Ovary (tissue), 7 donors: ENCODE measurements at regions not wholly inside any gene's neighbourhood (a gene's known extent, or its start where the extent isn't known, plus 50 kb on each side); places are given as distances from the start of the nearest gene placed in this dataset.

ENCODE experiments used
- DNase-seq, 5 donors: peaks; one replicate each; pipeline ENCODE4 v3.0.0-alpha.2; 2019 to 2020
- H3K27ac ChIP-seq, 2 donors: fragments of 200-600 bp; one replicate each; pipeline versions ENCODE4 v1.5.1 to v1.8.0; 2019 to 2022
- H3K27me3 ChIP-seq: fragments of 200-600 bp; one replicate; pipeline ENCODE4 v1.8.0; 2022
- H3K36me3 ChIP-seq: fragments of 200-600 bp; sonication (generic); one replicate; pipeline ENCODE4 v1.5.1; 2019
- H3K4me1 ChIP-seq: one replicate; pipeline ENCODE4 v1.8.1; 2013; ENCODE audit warnings: mild to moderate bottlenecking, moderate library complexity; ENCODE audit not compliant: insufficient read depth
- H3K4me3 ChIP-seq: fragments of 200-600 bp; sonication (generic); one replicate; pipeline ENCODE4 v1.5.1; 2017
- H3K9me3 ChIP-seq, 2 donors: fragments of 200-600 bp in 1 of 2; sonication (generic) in 1 of 2; one replicate each; pipeline versions ENCODE4 v1.5.1 to v1.8.1; 2013 to 2019; ENCODE audit warnings: mild to moderate bottlenecking in 1 of 2, moderate library complexity in 1 of 2
- CTCF ChIP-seq, 3 donors: fragments of 450-650 bp in 2 of 3; fragments of 200-600 bp in 1 of 3; IDR thresholded peaks; one replicate each; pipeline versions ENCODE4 v1.5.1 to v1.8.0; 2016 to 2022; ENCODE audit warnings: antibody characterized with exemption in 3 of 3, mild to moderate bottlenecking in 1 of 3
- EP300 ChIP-seq: sonication (generic); formaldehyde crosslinking; IDR thresholded peaks from one replicate; pipeline ENCODE4 v1.6.1; 2017; ENCODE audit warnings: antibody characterized with exemption
- POLR2A ChIP-seq: fragments of 450-650 bp; IDR thresholded peaks from one replicate; pipeline ENCODE4 v1.6.1; 2017; ENCODE audit warnings: antibody characterized with exemption, mild to moderate bottlenecking, moderate library complexity
- WGBS, 3 donors: extraction: QIAGEN DNeasy Blood & Tissue Kit in 1 of 3; methylation state at CpG; one replicate each; pipeline versions ENCODE4 v1.1.5 to v1.1.7; 2013 to 2017; 5-methylcytosine and 5-hydroxymethylcytosine counted together
- intact Hi-C, 4 donors: fragments of 100-400 bp; cut with DNase I; formaldehyde crosslinking; loops; one replicate each; pipeline versions ENCODE4 v1.11.0 to v1.15.1; 2022 to 2023
- donor health status: DM: no; HTN: no; CAD: no; lungs with moderate emphysema.
- donor health status: DM: no; HTN: no; CAD: no.
- donor health status: Bipolar disorder and iron deficiency.
- donor health status: DM: no; HTN: no; CAD: no.
- donor health status: DM: yes; HTN: yes; CAD: no.

DNA sequence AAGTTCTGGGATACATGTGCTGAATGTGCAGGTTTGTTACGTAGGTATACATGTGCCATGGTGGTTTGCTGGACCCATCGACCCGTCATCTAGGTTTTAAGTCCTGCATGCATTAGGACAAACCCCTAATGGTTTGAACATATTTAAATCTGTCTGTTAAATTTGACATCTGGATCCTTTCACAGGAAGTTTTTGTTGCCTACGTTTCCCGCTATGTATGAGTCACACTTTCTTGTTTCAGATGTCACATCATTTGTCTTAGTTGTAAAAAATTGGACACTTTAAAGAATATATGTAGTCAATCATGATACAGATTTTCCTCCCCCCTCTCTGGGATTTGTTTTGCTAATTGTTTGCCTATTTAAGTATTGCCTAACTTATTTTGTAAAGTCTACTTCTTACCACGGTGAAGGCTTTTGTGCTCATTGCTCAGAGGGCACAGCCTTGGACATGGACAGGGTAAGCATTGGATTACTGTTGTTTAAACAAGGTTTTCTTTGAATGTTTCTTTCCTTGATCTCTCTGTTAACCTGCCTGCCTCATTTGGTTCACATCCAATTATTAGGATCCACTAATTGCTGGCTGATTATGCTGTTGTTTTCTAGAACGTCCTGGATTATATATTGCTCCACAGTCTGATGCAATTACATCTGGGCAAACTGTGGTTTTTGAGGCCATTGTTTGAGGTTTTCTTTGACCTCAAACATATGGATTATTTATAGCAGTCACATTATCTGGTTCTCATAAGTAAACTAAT lies 1441.4 kb downstream of the AACS start:
- WGBS, 3 donors = 75 to 80% (median 77%) methylated on average over 7 of the region's 7 CpGs
- DNase-seq = no peak
- H3K4me3 ChIP-seq = no peak overlapping the region
- H3K9me3 ChIP-seq = no peaks in the 10 kb centered on the region
- no peaks in the 10 kb centered on the region for H3K27me3 ChIP-seq
- TF ChIP-seq POLR2A (no peak), CTCF (IDR thresholded peaks at IDR 0.05) (no peak), EP300 (no peak)
- H3K27ac ChIP-seq = no peak overlapping the region
- no peaks in the 10 kb centered on the region for H3K36me3 ChIP-seq
- no peaks in the 10 kb centered on the region for H3K4me1 ChIP-seq
- intact Hi-C loops = no loop called here

DNA sequence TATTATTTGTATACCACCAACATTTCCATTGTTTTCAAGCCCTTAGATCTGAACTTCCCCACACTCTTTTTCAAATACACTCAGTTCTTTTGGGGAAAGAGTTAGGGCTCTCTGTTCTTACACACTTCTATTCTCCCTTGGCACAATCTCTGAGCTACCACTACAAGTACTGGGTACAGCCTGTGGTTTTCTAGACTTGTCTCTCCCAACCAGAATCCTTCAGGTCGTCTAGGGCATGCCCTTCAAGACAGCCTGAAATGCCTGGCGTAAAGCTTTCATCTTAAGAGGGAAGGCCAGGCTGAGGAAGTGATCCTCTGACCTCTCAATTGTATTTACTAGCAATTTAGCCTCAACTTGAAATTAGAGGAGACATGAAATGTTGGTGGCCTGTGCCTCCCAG lies 1442.0 kb downstream of the AACS start:
- no peak overlapping the region for H3K27ac ChIP-seq
- no peaks in the 10 kb centered on the region for H3K27me3 ChIP-seq
- no peak overlapping the region for H3K4me3 ChIP-seq
- intact Hi-C loops = no loop called here
- no peak for DNase-seq
- no peaks in the 10 kb centered on the region for H3K4me1 ChIP-seq
- no peaks in the 10 kb centered on the region for H3K36me3 ChIP-seq
- no peak for TF ChIP-seq POLR2A
- no peak for TF ChIP-seq CTCF (IDR thresholded peaks at IDR 0.05)
- TF ChIP-seq EP300 = no peak
- H3K9me3 ChIP-seq = no peaks in the 10 kb centered on the region
- 39 to 66% (median 51%) methylated on average over 2 of the region's 2 CpGs for WGBS, 3 donors

DNA sequence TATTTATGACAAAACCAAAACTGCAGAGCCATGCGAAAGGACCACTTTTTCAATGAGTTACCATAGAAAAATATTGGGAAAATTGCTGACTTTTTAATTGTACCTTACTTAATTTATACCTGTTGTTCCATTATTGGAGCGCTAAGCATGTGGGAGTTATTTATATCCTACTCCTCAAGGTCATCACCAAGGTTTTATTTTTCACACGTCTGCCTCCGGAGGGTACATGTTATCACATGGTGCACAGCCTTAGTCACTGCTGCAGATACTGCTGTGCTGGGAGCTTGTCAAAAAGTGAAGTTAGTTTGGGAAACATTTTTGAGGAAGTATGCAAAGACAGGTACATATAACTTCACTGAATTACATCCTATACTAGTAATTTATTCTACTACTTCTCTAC lies 1444.3 kb downstream of the AACS start:
- no peaks in the 10 kb centered on the region for H3K36me3 ChIP-seq
- intact Hi-C loops = no loop called here
- H3K4me1 ChIP-seq = no peaks in the 10 kb centered on the region
- H3K9me3 ChIP-seq = no peaks in the 10 kb centered on the region
- WGBS, 3 donors = 15 to 26% (median 18%) methylated on average over 4 of the region's 4 CpGs
- no peak for TF ChIP-seq CTCF (IDR thresholded peaks at IDR 0.05)
- no peak for TF ChIP-seq EP300
- TF ChIP-seq POLR2A = no peak
- DNase-seq = no peak
- no peaks in the 10 kb centered on the region for H3K27me3 ChIP-seq
- no peak overlapping the region for H3K27ac ChIP-seq
- H3K4me3 ChIP-seq = no peak overlapping the region

GRCh38 chr12:126510630-126511029 lies 1445.4 kb downstream of the AACS start:
- no peaks in the 10 kb centered on the region for H3K36me3 ChIP-seq
- no peak overlapping the region for H3K4me3 ChIP-seq
- WGBS, 3 donors = 67 to 82% (median 70%) methylated on average over 5 of the region's 5 CpGs
- H3K9me3 ChIP-seq = no peaks in the 10 kb centered on the region
- no peaks in the 10 kb centered on the region for H3K4me1 ChIP-seq
- H3K27me3 ChIP-seq = no peaks in the 10 kb centered on the region
- no peak overlapping the region for H3K27ac ChIP-seq
- DNase-seq = no peak
- TF ChIP-seq EP300 (no peak), POLR2A (no peak), CTCF (IDR thresholded peaks at IDR 0.05) (no peak)
- intact Hi-C loops = no loop called here
